Posterior cingulate gyrus (tissue), 11 donors: ENCODE measurements at regions not wholly inside any gene's neighbourhood (a gene's known extent, or its start where the extent isn't known, plus 50 kb on each side); places are given as distances from the start of the nearest gene placed in this dataset.

Source experiments
- DNase-seq, 10 donors: peaks; one replicate each; pipeline versions ENCODE4 v3.0.0 to v3.0.0-alpha.2; 2020 to 2021; ENCODE audit warnings: mixed read lengths in 3 of 10
- intact Hi-C: fragments of 100-400 bp; cut with DNase I; formaldehyde crosslinking; loops from one replicate; pipeline ENCODE4 v1.15.1; 2023

GRCh38 chr15:97761110-97761509 is 199.4 kb upstream of the ARRDC4 start:
- intact Hi-C loops: no loop called here
- DNase-seq: no peak

- DNase-seq: no peak
- intact Hi-C loops: no loop called here
Observed at GRCh38 chr15:97783240-97783639, 177.3 kb upstream of the ARRDC4 start.

GRCh38 chr15:97786741-97787140 is 173.8 kb upstream of the ARRDC4 start:
- intact Hi-C loops: no loop called here
- no peak for DNase-seq

- intact Hi-C loops: no loop called here
- no peak for DNase-seq
Observed at GRCh38 chr15:97790180-97790579, 170.3 kb upstream of the ARRDC4 start.

- intact Hi-C loops: no loop called here
- no peak for DNase-seq
Observed at GRCh38 chr15:97791824-97792792, 168.4 kb upstream of the ARRDC4 start.

- intact Hi-C loops: no loop called here
- no peak for DNase-seq
Observed at GRCh38 chr15:97804950-97805349, 155.6 kb upstream of the ARRDC4 start.

- no peak for DNase-seq
- intact Hi-C loops: no loop called here
Observed at GRCh38 chr15:97806766-97807165, 153.7 kb upstream of the ARRDC4 start.

- intact Hi-C loops: no loop called here
- no peak for DNase-seq
Observed at GRCh38 chr15:97815835-97816234, 144.7 kb upstream of the ARRDC4 start.

- intact Hi-C loops: no loop called here
- no peak for DNase-seq
Observed at GRCh38 chr15:97817276-97817890, 143.1 kb upstream of the ARRDC4 start.

- intact Hi-C loops: no loop called here
- DNase-seq: no peak
Observed at GRCh38 chr15:97836003-97836402, 124.5 kb upstream of the ARRDC4 start.

- no peak for DNase-seq
- intact Hi-C loops: no loop called here
Observed at GRCh38 chr15:97837896-97838295, 122.6 kb upstream of the ARRDC4 start.

- DNase-seq: no peak
- intact Hi-C loops: no loop called here
Observed at GRCh38 chr15:97838606-97839210, 121.8 kb upstream of the ARRDC4 start.

GRCh38 chr15:97840501-97840900 is 120.0 kb upstream of the ARRDC4 start:
- no peak for DNase-seq
- intact Hi-C loops: no loop called here

- DNase-seq: no peak
- intact Hi-C loops: no loop called here
Observed at GRCh38 chr15:97841558-97841957, 118.9 kb upstream of the ARRDC4 start.

GRCh38 chr15:97849183-97849582 is 111.3 kb upstream of the ARRDC4 start:
- intact Hi-C loops: no loop called here
- DNase-seq: no peak

- intact Hi-C loops: no loop called here
- no peak for DNase-seq
Observed at GRCh38 chr15:97858296-97858695, 102.2 kb upstream of the ARRDC4 start.

GRCh38 chr15:97861529-97862260 is 98.8 kb upstream of the ARRDC4 start:
- DNase-seq: no peak
- intact Hi-C loops: no loop called here

GRCh38 chr15:97866959-97867358 is 93.5 kb upstream of the ARRDC4 start:
- intact Hi-C loops: no loop called here
- peak in 1 of 10 donors; percentile 82 for DNase-seq

- DNase-seq: no peak
- intact Hi-C loops: no loop called here
Observed at GRCh38 chr15:97867870-97868269, 92.6 kb upstream of the ARRDC4 start.

GRCh38 chr15:97868981-97869380 is 91.5 kb upstream of the ARRDC4 start:
- intact Hi-C loops: no loop called here
- DNase-seq: no peak

GRCh38 chr15:97870771-97871170 is 89.7 kb upstream of the ARRDC4 start:
- intact Hi-C loops: no loop called here
- no peak for DNase-seq
